HG03442 (cell line): ENCODE measurements at regions not wholly inside any gene's neighbourhood (a gene's known extent, or its start where the extent isn't known, plus 50 kb on each side); places are given as distances from the start of the nearest gene placed in this dataset.

Experiments used
- ATAC-seq: cut with Tn5 transposase; IDR thresholded peaks from one replicate; pipeline ENCODE4 v1.9.1; 2021; ENCODE audit warnings: mild to moderate bottlenecking, moderate library complexity; ENCODE audit not compliant: unreplicated experiment

GRCh38 chr9:8096091-8096490, 296.5 kb upstream of the DMAC1 start:
- ATAC-seq = no peak

GRCh38 chr9:8095672-8096086, 296.1 kb upstream of the DMAC1 start:
- ATAC-seq = no peak

GRCh38 chr9:8088477-8088876, 288.9 kb upstream of the DMAC1 start:
- ATAC-seq = no peak

- ATAC-seq = no peak
These were observed 286.4 kb upstream of the DMAC1 start for GRCh38 chr9:8085986-8086385.

GRCh38 chr9:8078641-8079140, 279.1 kb upstream of the DMAC1 start:
- no peak for ATAC-seq

GRCh38 chr9:8074713-8075286, 275.2 kb upstream of the DMAC1 start:
- ATAC-seq = no peak

GRCh38 chr9:8071445-8071798, 271.8 kb upstream of the DMAC1 start:
- no peak for ATAC-seq

GRCh38 chr9:8070779-8071444, 271.3 kb upstream of the DMAC1 start:
- ATAC-seq = no peak

GRCh38 chr9:8062459-8062858, 262.9 kb upstream of the DMAC1 start:
- no peak for ATAC-seq

- ATAC-seq = no peak
These were observed 253.9 kb upstream of the DMAC1 start for GRCh38 chr9:8053501-8053900.

GRCh38 chr9:8052991-8053390, 253.4 kb upstream of the DMAC1 start:
- ATAC-seq = no peak

- ATAC-seq = no peak
These were observed 238.2 kb upstream of the DMAC1 start for GRCh38 chr9:8037745-8038144.

GRCh38 chr9:8036914-8037524, 237.4 kb upstream of the DMAC1 start:
- no peak for ATAC-seq

GRCh38 chr9:8033794-8034193, 234.2 kb upstream of the DMAC1 start:
- ATAC-seq = no peak

GRCh38 chr9:8030095-8030494, 230.5 kb upstream of the DMAC1 start:
- no peak for ATAC-seq

- ATAC-seq = no peak
These were observed 227.8 kb upstream of the DMAC1 start for GRCh38 chr9:8027351-8027750.

GRCh38 chr9:8025551-8025950, 226.0 kb upstream of the DMAC1 start:
- no peak for ATAC-seq

- ATAC-seq = no peak
These were observed 220.6 kb upstream of the DMAC1 start for GRCh38 chr9:8020186-8020585.

GRCh38 chr9:8019636-8020035, 220.1 kb upstream of the DMAC1 start:
- no peak for ATAC-seq

- no peak for ATAC-seq
These were observed 215.6 kb upstream of the DMAC1 start for GRCh38 chr9:8014997-8015682.

- ATAC-seq = no peak
These were observed 213.4 kb upstream of the DMAC1 start for GRCh38 chr9:8012986-8013385.

- no peak for ATAC-seq
These were observed 212.4 kb upstream of the DMAC1 start for GRCh38 chr9:8011974-8012373.
